ENCODE measurements at regions not wholly inside any gene's neighbourhood (a gene's known extent, or its start where the extent isn't known, plus 50 kb on each side); places are given as distances from the start of the nearest gene placed in this dataset.

DNA sequence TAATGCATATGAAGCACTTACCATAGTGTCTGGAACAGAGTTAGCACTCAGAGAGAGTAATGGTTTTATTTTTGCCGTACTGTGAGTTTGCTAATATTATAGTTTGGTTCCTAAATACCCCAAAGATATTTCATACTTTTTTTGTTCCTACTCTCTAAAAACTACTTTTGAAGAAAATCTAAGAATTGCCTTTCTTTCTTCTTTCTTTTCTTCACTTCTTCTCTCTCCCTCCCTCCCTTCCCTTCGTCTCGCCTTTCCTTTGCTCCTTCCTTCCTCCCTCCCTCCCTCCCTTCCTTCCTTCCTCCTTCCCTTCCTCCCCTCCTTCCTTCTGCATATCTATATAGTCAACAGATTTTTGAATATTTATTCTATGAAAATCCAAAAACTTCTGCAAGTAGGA is 351.7 kb upstream of the RSPO3 start:
- TF ChIP-seq, protein P1, sequence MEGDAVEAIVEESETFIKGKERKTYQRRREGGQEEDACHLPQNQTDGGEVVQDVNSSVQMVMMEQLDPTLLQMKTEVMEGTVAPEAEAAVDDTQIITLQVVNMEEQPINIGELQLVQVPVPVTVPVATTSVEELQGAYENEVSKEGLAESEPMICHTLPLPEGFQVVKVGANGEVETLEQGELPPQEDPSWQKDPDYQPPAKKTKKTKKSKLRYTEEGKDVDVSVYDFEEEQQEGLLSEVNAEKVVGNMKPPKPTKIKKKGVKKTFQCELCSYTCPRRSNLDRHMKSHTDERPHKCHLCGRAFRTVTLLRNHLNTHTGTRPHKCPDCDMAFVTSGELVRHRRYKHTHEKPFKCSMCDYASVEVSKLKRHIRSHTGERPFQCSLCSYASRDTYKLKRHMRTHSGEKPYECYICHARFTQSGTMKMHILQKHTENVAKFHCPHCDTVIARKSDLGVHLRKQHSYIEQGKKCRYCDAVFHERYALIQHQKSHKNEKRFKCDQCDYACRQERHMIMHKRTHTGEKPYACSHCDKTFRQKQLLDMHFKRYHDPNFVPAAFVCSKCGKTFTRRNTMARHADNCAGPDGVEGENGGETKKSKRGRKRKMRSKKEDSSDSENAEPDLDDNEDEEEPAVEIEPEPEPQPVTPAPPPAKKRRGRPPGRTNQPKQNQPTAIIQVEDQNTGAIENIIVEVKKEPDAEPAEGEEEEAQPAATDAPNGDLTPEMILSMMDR (conservative IDR thresholded peaks at IDR 0.05; ENCODE audit: low read length): no peak
- no peak for TF ChIP-seq EZH2phosphoT487 (IDR thresholded peaks at IDR 0.05; ENCODE audit: borderline replicate concordance)
